Keratinocyte (primary cell): ENCODE measurements at regions not wholly inside any gene's neighbourhood (a gene's known extent, or its start where the extent isn't known, plus 50 kb on each side); places are given as distances from the start of the nearest gene placed in this dataset.

Experiments
- DNase-seq: peaks from one replicate; pipeline ENCODE4 v3.0.0-alpha.2; 2011; ENCODE audit warnings: low read depth, missing footprints, low spot score
- FAIRE-seq: peaks from 2 replicates; lab custom pipeline; 2011; peaks lifted over from hg19 to GRCh38; lab: Jason Lieb, UNC
- H2AFZ ChIP-seq: 2 replicates; pipeline ENCODE4 v1.6.0; 2012; ENCODE audit warnings: low read length, control low read depth, inconsistent platforms; ENCODE audit not compliant: control insufficient read depth
- H3K27ac ChIP-seq: 2 replicates; pipeline ENCODE4 v1.5.1; 2011; ENCODE audit warnings: low read length; ENCODE audit not compliant: control insufficient read depth, insufficient read depth
- H3K27me3 ChIP-seq: 3 replicates; pipeline ENCODE4 v1.6.0; 2011; ENCODE audit warnings: low read length; ENCODE audit not compliant: control insufficient read depth, insufficient read depth; ENCODE audit errors: extremely low read depth
- H3K36me3 ChIP-seq, 2 experiments: 2 replicates in 1 of 2; 3 replicates in 1 of 2; pipeline ENCODE4 v1.5.1; 2011; ENCODE audit warnings: low read length in 2 of 2, mild to moderate bottlenecking in 1 of 2; ENCODE audit not compliant: control insufficient read depth in 2 of 2, insufficient read depth in 2 of 2; ENCODE audit errors: extremely low read depth in 1 of 2
- H3K4me1 ChIP-seq: 3 replicates; pipeline ENCODE4 v1.5.1; 2011; ENCODE audit warnings: low read length; ENCODE audit not compliant: control insufficient read depth, insufficient read depth; ENCODE audit errors: extremely low read depth
- H3K4me2 ChIP-seq: 3 replicates; pipeline ENCODE4 v1.6.0; 2011; ENCODE audit warnings: low read depth, low read length; ENCODE audit not compliant: control insufficient read depth, insufficient read depth; ENCODE audit errors: extremely low read depth
- H3K4me3 ChIP-seq, 3 experiments: fragments of 200-600 bp in 1 of 3; sonication (generic) in 1 of 3; 2 replicates in 2 of 3; 3 replicates in 1 of 3; pipeline ENCODE4 v1.5.1; 2011 to 2016; ENCODE audit warnings: low read length in 3 of 3, mild to moderate bottlenecking in 3 of 3, control low read depth in 2 of 3, inconsistent platforms in 1 of 3, low read depth in 1 of 3, mixed read lengths in 1 of 3, mixed run types in 1 of 3, moderate library complexity in 1 of 3; ENCODE audit not compliant: control insufficient read depth in 2 of 3, insufficient read depth in 2 of 3; ENCODE audit errors: extremely low read depth in 1 of 3
- H3K79me2 ChIP-seq: 2 replicates; pipeline ENCODE4 v1.6.0; 2012; ENCODE audit warnings: low read length; ENCODE audit not compliant: control insufficient read depth, insufficient read depth
- H3K9ac ChIP-seq: 3 replicates; pipeline ENCODE4 v1.6.0; 2011; ENCODE audit warnings: low read length; ENCODE audit not compliant: control insufficient read depth, insufficient read depth; ENCODE audit errors: extremely low read depth
- H3K9me1 ChIP-seq: 3 replicates; pipeline ENCODE4 v1.6.0; 2011; ENCODE audit warnings: low read length; ENCODE audit not compliant: control insufficient read depth, insufficient read depth; ENCODE audit errors: extremely low read depth
- H3K9me3 ChIP-seq: 2 replicates; pipeline ENCODE4 v1.5.1; 2012; ENCODE audit warnings: low read depth, low read length; ENCODE audit not compliant: control insufficient read depth
- H4K20me1 ChIP-seq: 3 replicates; pipeline ENCODE4 v1.6.0; 2011; ENCODE audit warnings: low read length; ENCODE audit not compliant: control insufficient read depth, insufficient read depth; ENCODE audit errors: extremely low read depth
- EZH2 ChIP-seq: IDR thresholded peaks from one replicate; pipeline ENCODE4 v1.6.1; 2012; ENCODE audit warnings: inconsistent platforms, mild to moderate bottlenecking, low read length, moderate library complexity
- dilution Hi-C: fragments of 300-500 bp; cut with MboI; formaldehyde crosslinking; loops from one replicate; pipeline ENCODE4 v1.7.0; 2020; ENCODE audit warnings: low sequenced_read_pairs; ENCODE audit not compliant: extremely low pct_ligation_motif_present
- TF ChIP-seq, protein P1 (sequence below), 3 experiments: IDR thresholded peaks in 1 of 3; conservative IDR thresholded peaks in 1 of 3; optimal IDR thresholded peaks in 1 of 3; 2 replicates in 2 of 3; 3 replicates in 1 of 3; pipeline versions ENCODE3 to v1.5.1; 2011; ENCODE audit warnings: low read length in 3 of 3, mild to moderate bottlenecking in 3 of 3, moderate library complexity in 2 of 3, control low read depth in 1 of 3, inconsistent platforms in 1 of 3; ENCODE audit not compliant: insufficient read depth in 2 of 3; ENCODE audit errors: extremely low read depth in 1 of 3

- dilution Hi-C loops: no loop called here
- no peaks in the 10 kb centered on the region for H4K20me1 ChIP-seq
- H3K27ac ChIP-seq: no peak overlapping the region
- H3K9ac ChIP-seq: no peak overlapping the region
- no peak overlapping the region for H3K4me2 ChIP-seq
- no peaks in the 10 kb centered on the region for H3K9me1 ChIP-seq
- H3K79me2 ChIP-seq: no peaks in the 10 kb centered on the region
- H3K36me3 ChIP-seq: no peaks in the 10 kb centered on the region
- DNase-seq: no peak
- no peaks in the 10 kb centered on the region for H3K27me3 ChIP-seq
- peaks cover 3% of the 10 kb centered on the region for H3K4me1 ChIP-seq
- FAIRE-seq: peak; percentile 77
- no peaks in the 10 kb centered on the region for H3K9me3 ChIP-seq
- H3K4me3 ChIP-seq: no peak overlapping the region
- H2AFZ ChIP-seq: no peak overlapping the region
- TF ChIP-seq EZH2: no peak
- TF ChIP-seq, protein P1, sequence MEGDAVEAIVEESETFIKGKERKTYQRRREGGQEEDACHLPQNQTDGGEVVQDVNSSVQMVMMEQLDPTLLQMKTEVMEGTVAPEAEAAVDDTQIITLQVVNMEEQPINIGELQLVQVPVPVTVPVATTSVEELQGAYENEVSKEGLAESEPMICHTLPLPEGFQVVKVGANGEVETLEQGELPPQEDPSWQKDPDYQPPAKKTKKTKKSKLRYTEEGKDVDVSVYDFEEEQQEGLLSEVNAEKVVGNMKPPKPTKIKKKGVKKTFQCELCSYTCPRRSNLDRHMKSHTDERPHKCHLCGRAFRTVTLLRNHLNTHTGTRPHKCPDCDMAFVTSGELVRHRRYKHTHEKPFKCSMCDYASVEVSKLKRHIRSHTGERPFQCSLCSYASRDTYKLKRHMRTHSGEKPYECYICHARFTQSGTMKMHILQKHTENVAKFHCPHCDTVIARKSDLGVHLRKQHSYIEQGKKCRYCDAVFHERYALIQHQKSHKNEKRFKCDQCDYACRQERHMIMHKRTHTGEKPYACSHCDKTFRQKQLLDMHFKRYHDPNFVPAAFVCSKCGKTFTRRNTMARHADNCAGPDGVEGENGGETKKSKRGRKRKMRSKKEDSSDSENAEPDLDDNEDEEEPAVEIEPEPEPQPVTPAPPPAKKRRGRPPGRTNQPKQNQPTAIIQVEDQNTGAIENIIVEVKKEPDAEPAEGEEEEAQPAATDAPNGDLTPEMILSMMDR (optimal IDR thresholded peaks at IDR 0.05 in 1 of 3, IDR thresholded peaks at IDR 0.05 in 1 of 3, conservative IDR thresholded peaks at IDR 0.05 in 1 of 3; ENCODE audit: extremely low read depth in 1 of 3, insufficient read depth in 2 of 3, low read length in 3 of 3): no peak
Measured at GRCh38 chr1:106926803-106927582, 129.5 kb upstream of the PRMT6 start.

DNA sequence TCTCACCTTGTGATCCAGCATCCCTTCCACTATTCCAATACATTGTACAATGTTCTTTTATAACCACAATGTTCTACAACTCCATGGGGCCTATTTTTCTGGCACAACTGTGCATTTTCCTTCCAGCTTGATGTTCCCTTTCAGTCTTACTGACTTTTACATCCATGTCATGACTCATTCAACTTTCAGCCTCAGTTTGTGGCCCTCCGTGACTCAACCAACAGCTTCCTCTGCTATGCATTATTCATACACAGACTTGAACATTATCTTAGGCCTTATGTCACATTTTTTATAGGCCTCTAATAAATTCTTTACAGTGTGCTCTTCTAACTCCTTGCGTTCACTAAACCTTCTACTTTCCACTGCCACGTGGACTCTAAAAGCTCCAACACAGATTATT, 119.4 kb upstream of the PRMT6 start:
- Histone ChIP-seq H3K9ac (no peak overlapping the region), H3K27me3 (no peaks in the 10 kb centered on the region), H3K27ac (no peak overlapping the region), H3K9me1 (no peaks in the 10 kb centered on the region), H3K79me2 (no peaks in the 10 kb centered on the region), H2AFZ (peak overlapping the region; percentile 46), H3K4me2 (no peak overlapping the region), H3K9me3 (no peaks in the 10 kb centered on the region), H3K4me1 (peaks cover 10% of the 10 kb centered on the region), H3K4me3 (no peak overlapping the region), H4K20me1 (no peaks in the 10 kb centered on the region), H3K36me3 (no peaks in the 10 kb centered on the region)
- DNase-seq: peak; percentile 49
- no peak for TF ChIP-seq EZH2
- TF ChIP-seq, protein P1 (optimal IDR thresholded peaks at IDR 0.05 in 1 of 3, IDR thresholded peaks at IDR 0.05 in 1 of 3, conservative IDR thresholded peaks at IDR 0.05 in 1 of 3; ENCODE audit: extremely low read depth in 1 of 3, insufficient read depth in 2 of 3, low read length in 3 of 3): no peak
- FAIRE-seq: peak; percentile 98
- dilution Hi-C loops: no loop called here
